Psoas muscle (tissue), 7 donors: ENCODE measurements at regions not wholly inside any gene's neighbourhood (a gene's known extent, or its start where the extent isn't known, plus 50 kb on each side); places are given as distances from the start of the nearest gene placed in this dataset.

Experiments
- ATAC-seq, 4 donors: fragments of 200-7000 bp; cut with Tn5 transposase; one replicate each; pipeline ENCODE4 v1.9.1; 2020; ENCODE audit warnings: moderate library complexity in 3 of 4, mild to moderate bottlenecking in 2 of 4
- DNase-seq, 2 donors: peaks; one replicate each; pipeline ENCODE4 v3.0.0-alpha.2; 2020
- H3K27ac ChIP-seq: fragments of 200-600 bp; one replicate; pipeline ENCODE4 v1.8.0; 2022
- H3K27me3 ChIP-seq, 3 donors: fragments of 200-600 bp in 1 of 3; one replicate each; pipeline versions ENCODE4 v1.6.1 to v1.8.0; 2013 to 2022; ENCODE audit warnings: low read length in 2 of 3, mild to moderate bottlenecking in 2 of 3, moderate library complexity in 1 of 3; ENCODE audit not compliant: insufficient read depth in 3 of 3
- H3K36me3 ChIP-seq, 2 donors: fragments of 200-600 bp in 1 of 2; one replicate each; pipeline versions ENCODE4 v1.6.1 to v1.8.0; 2013 to 2022; ENCODE audit warnings: low read depth in 1 of 2, mild to moderate bottlenecking in 1 of 2, moderate library complexity in 1 of 2; ENCODE audit not compliant: insufficient read depth in 1 of 2
- H3K4me1 ChIP-seq: fragments of 200-600 bp; one replicate; pipeline ENCODE4 v1.8.0; 2022
- H3K4me3 ChIP-seq: fragments of 200-600 bp; one replicate; pipeline ENCODE4 v1.8.0; 2022; ENCODE audit warnings: mild to moderate bottlenecking
- H3K9me3 ChIP-seq: fragments of 200-600 bp; one replicate; pipeline ENCODE4 v1.8.0; 2022
- WGBS, 3 donors: extraction: QIAGEN DNeasy Blood & Tissue Kit; methylation state at CpG; one replicate each; pipeline versions ENCODE4 v1.1.6 to v1.1.7; 2013; 5-methylcytosine and 5-hydroxymethylcytosine counted together
- intact Hi-C, 2 donors: fragments of 100-400 bp; cut with DNase I; formaldehyde crosslinking; loops; one replicate each; pipeline versions ENCODE4 v1.11.0 to v1.14.2; 2022
- TF ChIP-seq, protein P1 (sequence below): fragments of 200-600 bp; IDR thresholded peaks from one replicate; pipeline ENCODE4 v1.8.0; 2022; ENCODE audit warnings: antibody characterized with exemption
- donor health status: healthy with polysubstance abuse.
- donor health status: DM: no; HTN: no; CAD: no; lungs with moderate emphysema.
- donor health status: Bipolar disorder and iron deficiency.
- donor health status: healthy.
- donor health status: DM: yes; HTN: yes; CAD: no.
- donor health status: DM: no; HTN: no; CAD: no.
- donor health status: DM: yes; HTN: yes; CAD: no.

- intact Hi-C loops = no loop called here
- Histone ChIP-seq H3K36me3 (no peaks in the 10 kb centered on the region), H3K27ac (no peak overlapping the region), H3K9me3 (no peaks in the 10 kb centered on the region), H3K4me3 (no peak overlapping the region), H3K27me3 (no peaks in the 10 kb centered on the region), H3K4me1 (peaks cover 12% of the 10 kb centered on the region)
- DNase-seq (no peak), ATAC-seq (no peak)
- TF ChIP-seq, protein P1, sequence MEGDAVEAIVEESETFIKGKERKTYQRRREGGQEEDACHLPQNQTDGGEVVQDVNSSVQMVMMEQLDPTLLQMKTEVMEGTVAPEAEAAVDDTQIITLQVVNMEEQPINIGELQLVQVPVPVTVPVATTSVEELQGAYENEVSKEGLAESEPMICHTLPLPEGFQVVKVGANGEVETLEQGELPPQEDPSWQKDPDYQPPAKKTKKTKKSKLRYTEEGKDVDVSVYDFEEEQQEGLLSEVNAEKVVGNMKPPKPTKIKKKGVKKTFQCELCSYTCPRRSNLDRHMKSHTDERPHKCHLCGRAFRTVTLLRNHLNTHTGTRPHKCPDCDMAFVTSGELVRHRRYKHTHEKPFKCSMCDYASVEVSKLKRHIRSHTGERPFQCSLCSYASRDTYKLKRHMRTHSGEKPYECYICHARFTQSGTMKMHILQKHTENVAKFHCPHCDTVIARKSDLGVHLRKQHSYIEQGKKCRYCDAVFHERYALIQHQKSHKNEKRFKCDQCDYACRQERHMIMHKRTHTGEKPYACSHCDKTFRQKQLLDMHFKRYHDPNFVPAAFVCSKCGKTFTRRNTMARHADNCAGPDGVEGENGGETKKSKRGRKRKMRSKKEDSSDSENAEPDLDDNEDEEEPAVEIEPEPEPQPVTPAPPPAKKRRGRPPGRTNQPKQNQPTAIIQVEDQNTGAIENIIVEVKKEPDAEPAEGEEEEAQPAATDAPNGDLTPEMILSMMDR = no peak
- WGBS, 3 donors = 82 to 84% (median 83%) methylated on average over 7 of the region's 7 CpGs
Observed at GRCh38 chr2:111662771-111663470, 221.1 kb downstream of the ANAPC1 start.

- no peak overlapping the region for H3K27ac ChIP-seq
- intact Hi-C loops = no loop called here
Observed at GRCh38 chr2:111663471-111664274, 220.3 kb downstream of the ANAPC1 start.

GRCh38 chr2:111664275-111664850 lies 219.6 kb downstream of the ANAPC1 start:
- DNase-seq (no peak), ATAC-seq (no peak)
- no peaks in the 10 kb centered on the region for H3K27me3 ChIP-seq
- no peaks in the 10 kb centered on the region for H3K36me3 ChIP-seq
- TF ChIP-seq, protein P1 = no peak
- intact Hi-C loops = no loop called here
- WGBS, 3 donors = 85 to 91% (median 88%) methylated on average over 4 of the region's 4 CpGs
- H3K4me1 ChIP-seq = peaks cover 7% of the 10 kb centered on the region
- H3K4me3 ChIP-seq = no peak overlapping the region
- H3K9me3 ChIP-seq = no peaks in the 10 kb centered on the region
- no peak overlapping the region for H3K27ac ChIP-seq

More at GRCh38 chr2:111663471-111664274, 220.3 kb downstream of the ANAPC1 start:
- TF ChIP-seq, protein P1 = no peak
- 58 to 60% (median 58%) methylated on average over 13 of the region's 13 CpGs for WGBS, 3 donors
- Histone ChIP-seq H3K4me3 (no peak overlapping the region), H3K36me3 (no peaks in the 10 kb centered on the region), H3K9me3 (no peaks in the 10 kb centered on the region), H3K4me1 (peaks cover 12% of the 10 kb centered on the region), H3K27me3 (no peaks in the 10 kb centered on the region)
- ATAC-seq = no peak
- no peak for DNase-seq

GRCh38 chr2:111665011-111665410 lies 219.0 kb downstream of the ANAPC1 start:
- ATAC-seq (no peak), DNase-seq (no peak)
- TF ChIP-seq, protein P1 = no peak
- no peaks in the 10 kb centered on the region for H3K36me3 ChIP-seq
- 89 to 96% (median 90%) methylated on average over 7 of the region's 7 CpGs for WGBS, 3 donors
- H3K9me3 ChIP-seq = no peaks in the 10 kb centered on the region
- H3K27ac ChIP-seq = no peak overlapping the region
- intact Hi-C loops = no loop called here
- no peak overlapping the region for H3K4me3 ChIP-seq
- no peaks in the 10 kb centered on the region for H3K27me3 ChIP-seq
- peaks cover under 1% of the 10 kb centered on the region for H3K4me1 ChIP-seq
